Thymus (tissue), 11 donors: ENCODE measurements at regions not wholly inside any gene's neighbourhood (a gene's known extent, or its start where the extent isn't known, plus 50 kb on each side); places are given as distances from the start of the nearest gene placed in this dataset.
"Not testable (repeated sequence)": the region's sequence is repeated elsewhere in the genome, so short reads cannot be mapped to it uniquely, and the experiment has no call there.

ENCODE experiments used
- DNase-seq, 9 donors: peaks; one replicate each; pipeline ENCODE4 v3.0.0-alpha.2; 2013; ENCODE audit warnings: low spot score in 9 of 9, low read depth in 6 of 9, missing footprints in 1 of 9
- H3K27ac ChIP-seq, 2 donors: one replicate each; pipeline ENCODE4 v1.5.1; 2013; ENCODE audit warnings: control low read depth in 1 of 2, low read depth in 1 of 2, low read length in 1 of 2, mild to moderate bottlenecking in 1 of 2, moderate library complexity in 1 of 2
- H3K27me3 ChIP-seq, 2 donors: one replicate each; pipeline ENCODE4 v1.5.1; 2013; ENCODE audit warnings: low read length in 1 of 2; ENCODE audit not compliant: control insufficient read depth in 2 of 2, insufficient read depth in 1 of 2
- H3K36me3 ChIP-seq, 2 donors: one replicate each; pipeline ENCODE4 v1.5.1; 2013; ENCODE audit warnings: low read length in 1 of 2, mild to moderate bottlenecking in 1 of 2, moderate library complexity in 1 of 2; ENCODE audit not compliant: control insufficient read depth in 2 of 2, insufficient read depth in 2 of 2
- H3K4me1 ChIP-seq, 2 donors: one replicate each; pipeline ENCODE4 v1.5.1; 2013; ENCODE audit warnings: low read length in 2 of 2; ENCODE audit not compliant: control insufficient read depth in 2 of 2, insufficient read depth in 2 of 2
- H3K4me3 ChIP-seq, 2 donors: one replicate each; pipeline ENCODE4 v1.5.1; 2013; ENCODE audit warnings: low read length in 2 of 2, control low read depth in 1 of 2, mild to moderate bottlenecking in 1 of 2
- H3K9me3 ChIP-seq, 2 donors: one replicate each; pipeline ENCODE4 v1.5.1; 2013; ENCODE audit warnings: low read length in 1 of 2, mild to moderate bottlenecking in 1 of 2; ENCODE audit not compliant: control insufficient read depth in 2 of 2, insufficient read depth in 1 of 2
- WGBS: extraction: QIAGEN DNeasy Blood & Tissue Kit; methylation state at CpG from one replicate; pipeline ENCODE4 v1.1.7; 2013; 5-methylcytosine and 5-hydroxymethylcytosine counted together
- donor health status: healthy.

GRCh38 chr1:192879406-192879805 lies 70.6 kb downstream of the RGS2 start:
- 84% methylated on average over 1 of the region's 1 CpG for WGBS
- no peaks in the 10 kb centered on the region for H3K9me3 ChIP-seq

GRCh38 chr1:192880231-192880630 lies 71.4 kb downstream of the RGS2 start:
- DNase-seq: no peak
- no peak overlapping the region for H3K27ac ChIP-seq

More at GRCh38 chr1:192879406-192879805, 70.6 kb downstream of the RGS2 start:
- Histone ChIP-seq H3K36me3 (no peaks in the 10 kb centered on the region), H3K27me3 (no peaks in the 10 kb centered on the region), H3K4me1 (no peaks in the 10 kb centered on the region), H3K4me3 (no peak overlapping the region), H3K27ac (no peak overlapping the region)
- DNase-seq: no peak

GRCh38 chr1:192884241-192884640 lies 75.4 kb downstream of the RGS2 start:
- Histone ChIP-seq H3K27me3 (no peaks in the 10 kb centered on the region), H3K27ac (no peak overlapping the region), H3K4me1 (no peaks in the 10 kb centered on the region), H3K9me3 (no peaks in the 10 kb centered on the region), H3K4me3 (no peak overlapping the region), H3K36me3 (no peaks in the 10 kb centered on the region)
- 90% methylated on average over 5 of the region's 5 CpGs for WGBS
- no peak for DNase-seq

More at GRCh38 chr1:192880231-192880630, 71.4 kb downstream of the RGS2 start:
- H3K4me1 ChIP-seq: no peaks in the 10 kb centered on the region
- H3K36me3 ChIP-seq: no peaks in the 10 kb centered on the region
- no peaks in the 10 kb centered on the region for H3K27me3 ChIP-seq
- 89% methylated on average over 1 of the region's 1 CpG for WGBS
- H3K9me3 ChIP-seq: no peaks in the 10 kb centered on the region
- H3K4me3 ChIP-seq: no peak overlapping the region

DNA sequence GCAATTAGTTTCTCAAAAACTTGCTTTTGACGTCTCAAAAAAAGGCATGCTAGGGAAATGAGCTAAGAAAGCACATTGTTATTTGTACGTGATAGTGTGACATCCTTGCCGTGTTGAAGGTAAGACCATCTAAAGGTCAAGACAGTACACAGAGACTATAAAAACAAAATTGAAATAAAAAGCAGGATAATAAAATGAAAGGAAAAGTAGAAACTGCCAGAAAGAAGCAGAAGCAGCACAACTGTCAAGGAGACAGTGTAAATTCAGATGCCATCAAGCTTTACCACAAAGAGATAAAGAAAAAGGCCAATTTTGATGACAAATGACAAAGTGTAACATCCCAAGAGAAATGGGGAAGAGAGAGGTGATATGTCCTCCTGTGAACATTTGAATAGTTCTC lies 76.5 kb downstream of the RGS2 start:
- WGBS: 94% methylated on average over 3 of the region's 3 CpGs
- H3K9me3 ChIP-seq, DNase-seq, H3K36me3 ChIP-seq, H3K4me1 ChIP-seq, H3K4me3 ChIP-seq, H3K27me3 ChIP-seq, H3K27ac ChIP-seq: not testable (repeated sequence)

- Histone ChIP-seq H3K27me3 (no peaks in the 10 kb centered on the region), H3K4me3 (no peak overlapping the region), H3K36me3 (no peaks in the 10 kb centered on the region), H3K9me3 (no peaks in the 10 kb centered on the region), H3K27ac (no peak overlapping the region), H3K4me1 (no peaks in the 10 kb centered on the region)
- 97% methylated on average over 4 of the region's 4 CpGs for WGBS
- no peak for DNase-seq
These were observed 78.6 kb downstream of the RGS2 start for GRCh38 chr1:192887426-192887825.

- Histone ChIP-seq H3K36me3 (no peaks in the 10 kb centered on the region), H3K4me1 (no peaks in the 10 kb centered on the region), H3K27me3 (no peaks in the 10 kb centered on the region), H3K9me3 (no peaks in the 10 kb centered on the region), H3K4me3 (no peak overlapping the region), H3K27ac (no peak overlapping the region)
- DNase-seq: no peak
- 84% methylated on average over 3 of the region's 3 CpGs for WGBS
These were observed 79.7 kb downstream of the RGS2 start for GRCh38 chr1:192888574-192888973.

DNA sequence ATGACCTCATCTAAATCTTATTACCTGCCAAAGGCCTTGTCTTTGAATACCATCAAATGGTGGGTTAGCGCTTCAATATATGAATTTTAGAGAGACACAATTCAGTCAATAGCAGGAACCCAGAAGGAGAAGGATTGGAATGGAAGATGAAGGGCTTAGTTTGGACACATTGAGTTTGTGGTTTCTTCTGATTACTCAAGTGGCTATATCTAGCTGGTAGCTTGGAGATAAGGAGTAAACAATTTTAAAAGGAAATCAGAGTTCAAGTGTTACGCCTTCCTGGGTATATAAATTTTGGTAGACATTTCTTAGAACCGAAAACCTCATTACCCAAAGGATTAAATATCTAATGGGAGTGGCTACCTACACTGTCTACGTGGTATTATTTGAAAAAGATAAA lies 80.2 kb downstream of the RGS2 start:
- Histone ChIP-seq H3K4me1 (no peaks in the 10 kb centered on the region), H3K4me3 (no peak overlapping the region), H3K27ac (no peak overlapping the region), H3K36me3 (no peaks in the 10 kb centered on the region), H3K27me3 (no peaks in the 10 kb centered on the region), H3K9me3 (no peaks in the 10 kb centered on the region)
- no peak for DNase-seq
- WGBS: 77% methylated on average over 4 of the region's 4 CpGs

GRCh38 chr1:192890134-192890533 lies 81.3 kb downstream of the RGS2 start:
- Histone ChIP-seq H3K36me3 (no peaks in the 10 kb centered on the region), H3K4me1 (no peaks in the 10 kb centered on the region), H3K4me3 (no peak overlapping the region), H3K9me3 (peaks cover 0 to under 1% of the 10 kb centered on the region in 2 donors), H3K27me3 (no peaks in the 10 kb centered on the region), H3K27ac (no peak overlapping the region)
- no peak for DNase-seq
- 98% methylated on average over 3 of the region's 3 CpGs for WGBS

- no peak for DNase-seq
- 45% methylated on average over 1 of the region's 1 CpG for WGBS
- H3K9me3 ChIP-seq: peaks cover 0 to 7% of the 10 kb centered on the region in 2 donors
- no peaks in the 10 kb centered on the region for H3K36me3 ChIP-seq
- H3K4me3 ChIP-seq: no peak overlapping the region
- H3K27ac ChIP-seq: no peak overlapping the region
- no peaks in the 10 kb centered on the region for H3K27me3 ChIP-seq
- no peaks in the 10 kb centered on the region for H3K4me1 ChIP-seq
These were observed 84.1 kb downstream of the RGS2 start for GRCh38 chr1:192892934-192893333.

DNA sequence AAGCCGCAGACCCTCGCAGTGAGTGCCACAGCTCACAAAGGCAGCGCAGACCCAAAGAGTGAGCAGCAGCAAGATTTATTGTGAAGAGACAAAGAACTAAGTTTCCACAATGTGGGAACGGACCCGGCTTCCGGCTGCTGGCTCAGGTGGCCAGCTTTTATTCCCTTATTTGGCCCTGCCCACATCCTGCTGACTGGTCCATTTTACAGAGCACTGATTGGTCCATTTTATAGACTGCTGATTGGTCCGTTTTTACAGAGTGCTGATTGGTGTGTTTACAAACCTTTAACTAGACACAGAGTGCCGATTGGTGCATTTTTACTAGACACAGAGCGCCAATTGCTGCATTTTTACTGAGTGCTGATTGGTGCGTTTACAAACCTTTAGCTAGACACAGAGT lies 86.6 kb downstream of the RGS2 start:
- H3K4me1 ChIP-seq, H3K4me3 ChIP-seq, H3K36me3 ChIP-seq, H3K9me3 ChIP-seq, H3K27ac ChIP-seq, H3K27me3 ChIP-seq, DNase-seq: not testable (repeated sequence)
- 86% methylated on average over 10 of the region's 10 CpGs for WGBS
